WERI-Rb-1 (cell line): ENCODE measurements at regions not wholly inside any gene's neighbourhood (a gene's known extent, or its start where the extent isn't known, plus 50 kb on each side); places are given as distances from the start of the nearest gene placed in this dataset.
"Not testable (repeated sequence)": the region's sequence is repeated elsewhere in the genome, so short reads cannot be mapped to it uniquely, and the experiment has no call there.

Experiments
- DNase-seq: peaks from one replicate; pipeline ENCODE4 v3.0.0-alpha.2; 2020
- H3K27ac ChIP-seq: fragments of 250-450 bp; sonication (Bioruptor Pico); 2 replicates; pipeline ENCODE4 v1.5.1; 2020; ENCODE audit warnings: mild to moderate bottlenecking, moderate library complexity
- H3K27me3 ChIP-seq: fragments of 250-450 bp; sonication (Bioruptor Pico); 2 replicates; pipeline ENCODE4 v1.5.1; 2021; ENCODE audit warnings: mild to moderate bottlenecking, low read depth, moderate library complexity; ENCODE audit not compliant: insufficient read depth, severe bottlenecking
- H3K36me3 ChIP-seq: fragments of 250-450 bp; sonication (Bioruptor Pico); 2 replicates; pipeline ENCODE4 v1.5.1; 2020; ENCODE audit warnings: mild to moderate bottlenecking, moderate library complexity
- H3K4me3 ChIP-seq: 2 replicates; pipeline ENCODE4 v1.5.1; 2011; ENCODE audit warnings: low read depth, mild to moderate bottlenecking, control low read depth, low read length
- H3K9me3 ChIP-seq: fragments of 250-450 bp; sonication (Bioruptor Pico); 2 replicates; pipeline ENCODE4 v1.5.1; 2021; ENCODE audit warnings: mild to moderate bottlenecking, moderate library complexity; ENCODE audit not compliant: severe bottlenecking
- TF ChIP-seq, protein P1 (sequence below): IDR thresholded peaks from 2 replicates; pipeline ENCODE4 v1.5.1; 2011; ENCODE audit warnings: low read depth, mild to moderate bottlenecking, control low read depth, inconsistent platforms, low read length

- Histone ChIP-seq H3K4me3 (no peak overlapping the region), H3K9me3 (no peaks in the 10 kb centered on the region), H3K36me3 (no peaks in the 10 kb centered on the region), H3K27ac (no peak overlapping the region), H3K27me3 (no peaks in the 10 kb centered on the region)
- no peak for DNase-seq
- TF ChIP-seq, protein P1, sequence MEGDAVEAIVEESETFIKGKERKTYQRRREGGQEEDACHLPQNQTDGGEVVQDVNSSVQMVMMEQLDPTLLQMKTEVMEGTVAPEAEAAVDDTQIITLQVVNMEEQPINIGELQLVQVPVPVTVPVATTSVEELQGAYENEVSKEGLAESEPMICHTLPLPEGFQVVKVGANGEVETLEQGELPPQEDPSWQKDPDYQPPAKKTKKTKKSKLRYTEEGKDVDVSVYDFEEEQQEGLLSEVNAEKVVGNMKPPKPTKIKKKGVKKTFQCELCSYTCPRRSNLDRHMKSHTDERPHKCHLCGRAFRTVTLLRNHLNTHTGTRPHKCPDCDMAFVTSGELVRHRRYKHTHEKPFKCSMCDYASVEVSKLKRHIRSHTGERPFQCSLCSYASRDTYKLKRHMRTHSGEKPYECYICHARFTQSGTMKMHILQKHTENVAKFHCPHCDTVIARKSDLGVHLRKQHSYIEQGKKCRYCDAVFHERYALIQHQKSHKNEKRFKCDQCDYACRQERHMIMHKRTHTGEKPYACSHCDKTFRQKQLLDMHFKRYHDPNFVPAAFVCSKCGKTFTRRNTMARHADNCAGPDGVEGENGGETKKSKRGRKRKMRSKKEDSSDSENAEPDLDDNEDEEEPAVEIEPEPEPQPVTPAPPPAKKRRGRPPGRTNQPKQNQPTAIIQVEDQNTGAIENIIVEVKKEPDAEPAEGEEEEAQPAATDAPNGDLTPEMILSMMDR: no peak
Measured at GRCh38 chr4:123176605-123177004, 220.0 kb upstream of the SPRY1 start.

DNA sequence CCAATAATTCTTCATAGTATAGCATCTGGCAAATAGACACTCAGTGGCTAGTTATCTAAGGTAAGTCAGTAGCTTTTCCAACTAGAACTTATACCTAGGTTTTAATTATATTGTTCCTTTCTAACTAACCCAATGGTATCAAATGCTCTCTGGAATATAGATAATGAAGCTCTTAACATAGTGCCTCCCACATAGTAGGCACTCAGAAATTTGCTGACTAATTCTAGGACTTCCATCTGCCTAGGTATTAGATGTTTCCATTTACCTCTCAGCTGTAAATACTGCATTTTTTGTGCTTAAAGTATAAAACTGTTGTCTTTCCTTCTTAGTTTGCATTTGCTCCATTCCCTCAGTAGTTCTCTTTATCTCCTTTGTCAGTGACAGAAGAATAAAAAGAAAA, 214.3 kb upstream of the SPRY1 start:
- H3K27ac ChIP-seq: no peak overlapping the region
- no peaks in the 10 kb centered on the region for H3K27me3 ChIP-seq
- H3K36me3 ChIP-seq: no peaks in the 10 kb centered on the region
- no peaks in the 10 kb centered on the region for H3K9me3 ChIP-seq
- no peak overlapping the region for H3K4me3 ChIP-seq
- DNase-seq: no peak
- TF ChIP-seq, protein P1: no peak

DNA sequence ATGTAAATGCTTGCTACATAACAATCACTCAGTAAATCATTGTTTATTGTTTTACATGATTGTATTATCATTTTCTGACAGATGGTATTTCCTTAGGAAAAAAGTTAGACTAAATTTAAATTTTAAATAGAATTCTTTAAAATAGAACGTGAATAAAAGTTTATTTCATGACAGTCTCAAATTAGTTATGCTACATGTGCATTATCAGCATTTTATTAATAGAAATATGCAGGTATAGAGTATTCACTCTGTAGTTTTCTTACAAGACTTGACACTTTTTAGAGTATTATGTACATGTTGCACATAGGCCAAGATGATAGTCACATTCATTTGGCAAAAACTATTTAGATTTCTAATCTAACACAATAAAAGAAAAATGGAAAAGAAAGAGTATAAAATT, 213.3 kb upstream of the SPRY1 start:
- TF ChIP-seq, protein P1: no peak
- no peak for DNase-seq
- Histone ChIP-seq H3K27me3 (no peaks in the 10 kb centered on the region), H3K4me3 (no peak overlapping the region), H3K36me3 (no peaks in the 10 kb centered on the region), H3K27ac (no peak overlapping the region), H3K9me3 (no peaks in the 10 kb centered on the region)

GRCh38 chr4:123183754-123184153, 212.8 kb upstream of the SPRY1 start:
- H3K9me3 ChIP-seq, H3K27me3 ChIP-seq, H3K4me3 ChIP-seq, DNase-seq, H3K36me3 ChIP-seq, H3K27ac ChIP-seq: not testable (repeated sequence)

GRCh38 chr4:123186731-123187130, 209.9 kb upstream of the SPRY1 start:
- no peaks in the 10 kb centered on the region for H3K9me3 ChIP-seq
- TF ChIP-seq, protein P1: no peak
- H3K27ac ChIP-seq: no peak overlapping the region
- DNase-seq: no peak
- no peaks in the 10 kb centered on the region for H3K36me3 ChIP-seq
- no peak overlapping the region for H3K4me3 ChIP-seq
- no peaks in the 10 kb centered on the region for H3K27me3 ChIP-seq

GRCh38 chr4:123190176-123190575, 206.4 kb upstream of the SPRY1 start:
- TF ChIP-seq, protein P1: no peak

More at GRCh38 chr4:123190176-123190575, 206.4 kb upstream of the SPRY1 start:
- H3K36me3 ChIP-seq: no peaks in the 10 kb centered on the region
- H3K9me3 ChIP-seq: no peaks in the 10 kb centered on the region
- DNase-seq: no peak
- no peaks in the 10 kb centered on the region for H3K27me3 ChIP-seq
- no peak overlapping the region for H3K27ac ChIP-seq
- H3K4me3 ChIP-seq: no peak overlapping the region
